NCI-H82 (cell line): ENCODE measurements at regions not wholly inside any gene's neighbourhood (a gene's known extent, or its start where the extent isn't known, plus 50 kb on each side); places are given as distances from the start of the nearest gene placed in this dataset.
A peak's percentile ranks its signal among the peaks of the same experiment; 100 is the strongest.
"Not testable (repeated sequence)": the region's sequence is repeated elsewhere in the genome, so short reads cannot be mapped to it uniquely, and the experiment has no call there.

ENCODE experiments used
- DNase-seq: peaks from one replicate; lab custom pipeline; 2025; lab: John Stamatoyannopoulos, UW

DNA sequence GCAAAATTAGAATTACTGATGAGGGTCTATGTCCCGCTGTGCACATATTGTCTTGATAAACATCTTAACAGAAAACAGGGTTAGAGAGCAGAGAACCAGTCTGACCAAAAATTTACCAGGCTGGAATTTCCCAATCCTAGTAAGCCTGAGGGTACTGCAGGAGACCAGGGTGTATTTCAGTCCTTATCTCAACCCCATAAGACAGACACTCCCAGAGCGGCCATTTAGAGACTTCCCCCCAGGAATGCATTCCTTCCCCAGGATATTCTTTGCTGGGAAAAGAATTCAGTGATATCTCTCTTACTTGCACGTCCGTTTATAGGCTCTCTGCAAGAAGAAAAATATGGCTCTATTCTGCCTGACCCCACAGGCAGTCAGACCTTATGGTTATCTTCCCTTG is 101.4 kb upstream of the FAM3C start:
- DNase-seq, result not testable (repeated sequence)

DNA sequence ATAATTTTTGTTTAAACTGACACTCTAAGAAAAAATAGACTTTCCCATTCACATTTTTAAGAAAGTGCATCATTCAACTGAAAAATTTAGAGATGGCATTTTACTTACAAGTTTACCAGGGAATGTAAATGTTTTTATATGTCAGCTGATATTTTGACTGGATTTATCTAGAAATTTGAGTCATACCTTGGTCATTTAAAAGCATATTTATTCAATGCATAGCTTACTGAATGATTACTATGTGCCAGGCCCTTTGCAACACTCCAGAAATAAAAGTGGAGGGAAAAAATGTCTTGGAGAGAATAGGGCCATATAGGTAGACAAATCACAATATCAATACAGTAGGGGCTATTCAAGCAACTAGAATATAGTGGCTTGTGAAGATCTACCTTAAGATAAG is 98.4 kb upstream of the FAM3C start:
- DNase-seq, result no peak

DNA sequence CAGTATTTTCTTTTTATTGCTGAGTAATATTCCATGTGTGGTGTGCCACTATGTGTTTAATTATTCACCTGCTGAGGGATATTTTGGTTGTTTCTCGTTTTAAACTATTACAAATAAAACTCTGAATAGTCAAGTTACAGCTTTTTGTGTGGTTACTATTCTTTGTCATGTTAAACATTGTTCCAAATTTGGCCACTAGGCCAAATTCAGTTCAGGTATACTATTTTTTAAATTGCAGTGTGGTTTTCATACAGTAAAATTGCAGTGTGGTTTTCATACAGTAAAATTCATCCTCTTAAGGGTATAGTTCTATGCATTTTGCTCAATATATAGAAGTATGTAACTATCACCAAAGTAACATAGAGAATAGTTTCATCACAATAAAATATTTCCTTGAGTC is 97.4 kb upstream of the FAM3C start:
- DNase-seq, result no peak

DNA sequence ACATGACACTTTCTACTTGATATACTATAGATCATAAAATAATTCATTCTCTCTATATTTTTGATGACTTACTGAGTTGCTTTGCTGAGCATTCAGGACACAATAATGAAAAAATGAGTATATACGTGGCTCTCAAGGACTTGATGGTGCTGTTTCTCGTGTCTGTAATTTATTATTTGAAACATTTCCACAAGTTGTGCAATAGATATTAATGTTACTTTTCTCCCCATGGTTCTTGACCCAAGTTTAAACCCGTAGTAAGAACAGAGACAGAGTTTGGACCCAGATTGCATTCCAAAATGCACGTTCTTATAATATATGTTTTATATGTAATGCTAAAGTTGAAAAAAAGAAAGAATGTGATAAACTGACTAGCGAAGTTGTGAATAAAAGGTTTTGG is 94.2 kb upstream of the FAM3C start:
- DNase-seq, result no peak

DNA sequence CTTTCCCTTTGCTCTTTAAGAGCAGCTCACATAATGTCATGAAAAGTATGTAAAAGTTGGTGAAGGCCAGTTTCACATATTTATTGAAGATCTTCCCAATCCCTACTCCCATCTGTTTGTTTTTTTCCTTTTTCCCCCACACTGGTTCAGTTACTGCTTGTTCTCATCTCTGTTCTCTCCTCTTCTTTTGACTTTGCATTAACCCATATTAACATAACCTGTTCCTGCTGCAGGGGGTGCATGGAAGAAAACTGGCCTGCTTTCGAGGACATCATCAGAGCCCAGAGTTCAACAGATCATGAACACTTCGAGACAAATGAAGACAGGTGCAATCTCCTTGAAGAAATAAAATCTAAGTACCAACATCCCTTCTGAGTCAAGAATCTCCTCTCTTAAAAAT is 93.3 kb upstream of the FAM3C start:
- no peak for DNase-seq

DNA sequence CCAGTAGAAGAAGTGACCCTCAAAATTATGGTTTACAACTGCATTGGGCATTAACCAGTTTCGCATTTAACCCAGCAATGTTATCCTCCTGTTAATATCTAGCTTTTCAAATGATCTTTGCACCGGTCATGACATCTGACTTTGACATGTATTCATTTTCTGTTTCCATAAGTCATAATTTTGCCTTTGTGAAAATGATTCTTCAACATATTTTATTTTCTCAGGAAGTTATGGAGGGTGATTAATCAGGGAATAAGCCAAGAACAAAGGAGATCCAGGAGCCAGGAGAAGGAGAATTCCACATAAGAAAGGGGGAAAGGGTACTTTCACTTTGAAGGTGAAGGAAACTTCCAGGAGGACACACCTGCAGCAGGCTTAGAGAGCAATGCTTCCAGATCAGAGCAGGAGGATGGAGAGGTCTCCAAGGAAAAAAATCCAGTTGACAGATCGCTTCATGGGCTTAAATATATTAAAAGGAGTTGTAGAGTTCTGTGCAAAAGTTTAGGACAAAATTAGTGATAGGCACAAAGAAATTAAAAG is 92.1 kb upstream of the FAM3C start:
- DNase-seq, result no peak

DNA sequence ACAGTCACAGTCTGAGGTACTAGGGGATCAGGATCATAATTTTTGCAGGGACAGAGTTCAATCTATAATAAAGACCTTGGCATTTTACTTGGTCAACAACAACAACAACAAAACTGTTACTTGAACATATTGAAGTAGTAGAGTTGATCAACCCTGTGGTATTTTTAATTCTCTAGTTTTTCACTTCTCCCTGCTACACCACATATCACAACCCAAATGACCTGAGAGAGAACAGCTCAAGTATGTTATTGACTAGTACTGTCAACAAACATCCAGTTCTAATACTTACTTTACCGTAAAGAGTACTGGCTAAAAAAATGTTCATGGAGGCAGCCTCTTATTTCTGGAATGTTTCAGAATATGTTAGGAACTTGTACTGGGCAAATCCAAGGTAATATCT is 90.5 kb upstream of the FAM3C start:
- no peak for DNase-seq

DNA sequence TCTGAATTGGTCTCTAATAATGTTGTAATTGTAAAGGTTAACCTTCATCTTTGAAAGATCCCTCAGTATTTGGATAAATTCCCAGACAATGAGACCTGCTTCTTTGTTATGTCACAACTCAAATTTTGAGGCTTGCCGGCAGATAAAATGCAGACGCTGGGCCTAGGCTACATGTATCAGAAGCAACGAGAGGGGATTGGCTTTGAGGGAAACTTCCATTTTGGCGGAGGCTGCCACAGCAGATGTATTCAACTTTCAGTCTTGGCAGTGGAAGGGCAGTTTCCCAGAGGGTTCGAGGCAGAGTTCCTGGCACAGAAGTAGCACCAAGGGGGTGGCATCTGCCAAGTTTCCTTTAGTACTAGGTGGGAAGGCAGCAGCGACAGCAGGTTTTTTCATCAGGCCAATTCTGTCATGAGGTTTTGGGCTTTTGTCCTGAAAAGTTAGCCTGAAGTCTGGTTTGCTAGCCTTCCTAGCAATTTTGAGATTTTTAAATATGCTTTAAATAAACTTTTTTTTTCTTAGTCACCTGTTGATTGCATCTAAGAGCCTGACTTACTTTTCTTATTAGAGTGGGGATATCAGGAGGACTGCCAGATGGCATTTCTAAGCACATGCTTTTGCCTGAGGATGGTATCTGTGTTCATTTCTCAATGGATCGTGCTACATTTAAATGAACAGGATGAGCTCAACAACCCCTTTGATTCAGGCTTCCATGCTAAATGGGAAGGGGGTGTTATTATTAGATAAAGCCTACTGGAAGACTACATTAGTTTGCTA is 89.5 kb upstream of the FAM3C start:
- no peak for DNase-seq

DNA sequence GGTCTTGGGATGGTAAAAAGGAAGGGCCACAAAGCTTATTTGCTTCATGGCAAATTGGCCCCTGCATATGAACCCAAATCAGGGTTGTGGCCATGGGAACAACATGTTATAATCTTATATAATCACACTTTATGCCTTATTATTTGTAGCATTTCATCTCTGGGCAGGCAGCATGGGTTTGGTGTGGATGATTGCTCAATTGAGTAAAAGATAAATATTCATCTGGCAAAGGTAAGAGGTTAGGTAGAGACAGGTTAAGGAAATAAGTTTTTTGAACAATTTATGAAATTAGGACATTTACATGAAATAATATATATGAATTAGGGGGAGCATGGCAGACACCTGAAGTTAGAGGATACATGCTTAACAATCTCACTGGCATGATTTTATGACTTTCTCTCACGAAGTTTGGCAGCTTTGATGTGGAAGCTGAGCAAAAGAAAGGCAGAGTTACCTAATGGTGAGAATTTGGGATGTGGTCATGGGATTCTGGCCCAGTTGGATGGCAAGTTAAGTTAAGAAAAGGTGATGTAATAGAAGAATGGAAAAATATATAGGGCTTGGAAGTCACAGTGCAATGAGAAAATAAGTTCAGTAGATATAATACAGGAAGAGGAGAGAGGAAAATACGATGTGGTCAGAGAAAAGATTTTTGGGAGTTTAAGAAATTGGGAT is 88.1 kb upstream of the FAM3C start:
- no peak for DNase-seq

DNA sequence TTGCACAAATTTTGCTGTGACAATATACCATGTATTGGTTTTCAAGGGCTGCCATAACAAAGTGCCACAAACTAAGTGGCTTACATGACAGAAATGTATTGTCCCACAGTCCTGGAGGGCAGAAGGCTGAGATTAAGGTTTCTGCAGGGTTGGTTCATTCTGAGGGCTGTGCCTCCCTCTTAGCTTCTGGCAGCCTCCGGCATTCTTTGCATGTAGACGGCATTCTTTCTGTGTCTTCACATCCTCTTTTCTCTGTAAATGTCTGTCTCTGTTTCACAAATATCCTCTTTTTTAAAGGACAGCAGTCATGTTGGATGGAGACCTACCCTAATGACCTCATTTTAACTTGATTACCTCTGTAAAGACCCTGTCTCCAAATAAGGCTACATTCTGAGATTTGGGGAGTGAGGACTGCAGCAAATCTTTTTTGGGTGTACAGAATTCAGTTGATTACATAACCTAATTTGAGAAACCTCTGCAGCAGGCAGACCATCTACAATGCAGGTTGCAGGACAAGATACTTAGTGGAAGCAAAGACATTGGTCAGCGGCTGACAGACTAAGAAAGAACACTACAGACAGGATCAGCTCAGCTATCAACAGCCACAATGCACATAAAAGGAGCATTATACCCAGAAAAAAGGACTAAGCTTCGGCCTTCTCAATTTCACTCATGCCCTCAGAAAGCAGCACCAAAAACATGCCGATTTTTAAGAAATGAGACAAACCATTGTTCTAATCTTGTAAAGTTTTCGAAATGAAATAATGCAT is 84.6 kb upstream of the FAM3C start:
- DNase-seq, result no peak

DNA sequence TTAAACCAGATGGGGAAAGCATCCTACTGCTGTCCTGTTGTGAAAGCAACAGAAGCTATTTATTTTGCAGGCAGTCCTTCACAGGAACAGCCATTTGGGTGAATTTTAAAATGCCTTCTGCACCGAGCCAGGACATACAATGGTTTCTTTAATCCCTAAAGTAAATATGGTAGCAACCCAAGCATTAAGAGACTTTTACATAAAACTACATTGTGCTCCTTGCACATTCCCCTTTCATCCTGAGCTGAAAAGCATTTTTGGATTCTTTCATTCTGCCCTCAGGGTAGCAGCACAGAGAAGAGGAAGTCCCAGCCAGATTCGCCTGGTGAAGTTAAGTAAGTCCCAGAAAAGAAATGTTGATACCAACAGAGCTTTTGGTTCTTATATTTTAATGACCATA is 84.0 kb upstream of the FAM3C start:
- DNase-seq, result peak; percentile 1

DNA sequence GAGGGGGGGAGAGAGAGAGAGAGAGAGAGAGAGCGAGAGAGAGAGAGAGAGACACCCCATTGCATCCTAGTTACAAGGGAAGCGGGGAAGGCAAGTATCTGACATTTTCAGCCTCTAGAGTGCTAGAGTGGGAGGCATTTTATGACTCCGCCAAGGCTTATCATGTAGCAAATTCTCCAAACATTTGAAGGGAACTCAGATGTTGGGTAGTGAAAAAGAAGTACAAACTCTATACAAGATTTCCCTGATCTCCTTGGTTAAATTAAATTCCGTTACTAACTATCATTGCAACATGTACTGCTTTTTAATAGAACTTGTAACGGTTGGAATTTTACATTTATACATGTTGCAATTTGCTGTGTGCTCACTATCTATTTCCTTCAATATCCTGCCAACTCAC is 83.4 kb upstream of the FAM3C start:
- DNase-seq, result no peak

DNA sequence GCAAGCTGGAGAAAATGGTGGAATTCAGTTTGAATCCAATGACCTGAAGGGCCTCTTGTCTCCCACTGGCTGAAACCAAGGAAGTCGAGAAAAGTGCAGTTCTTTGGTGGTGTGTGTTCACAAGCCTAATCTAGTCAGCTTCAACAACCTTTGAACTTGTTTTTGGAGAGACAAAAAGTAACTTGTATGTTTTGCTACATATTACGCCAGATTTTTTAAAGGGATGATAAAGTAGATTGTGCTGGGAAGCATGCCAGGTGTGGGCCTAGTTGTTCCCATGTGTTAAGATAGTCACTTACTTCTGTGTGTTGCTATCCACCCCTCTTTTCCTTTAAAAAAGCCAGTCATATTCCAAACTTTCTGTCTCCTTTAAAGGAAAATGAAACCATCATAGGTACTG is 79.7 kb upstream of the FAM3C start:
- DNase-seq, result no peak

DNA sequence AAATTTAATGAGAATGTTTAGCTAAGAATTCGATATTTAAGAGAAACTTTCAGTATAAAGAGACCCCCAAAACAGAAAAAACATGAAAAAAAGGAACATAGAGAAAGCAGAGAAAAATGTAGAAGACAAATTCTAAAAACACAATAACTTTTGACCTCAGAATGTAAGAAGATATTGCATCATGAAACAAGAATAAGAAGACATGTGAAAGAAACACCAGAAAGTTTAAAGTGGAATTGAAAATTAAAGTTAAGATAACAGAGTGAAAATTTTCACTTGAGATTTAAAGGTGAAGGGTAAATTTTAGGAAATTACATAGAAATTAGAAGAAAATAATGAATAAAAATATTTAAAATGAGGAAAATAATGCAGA is 78.2 kb upstream of the FAM3C start:
- DNase-seq, result no peak

DNA sequence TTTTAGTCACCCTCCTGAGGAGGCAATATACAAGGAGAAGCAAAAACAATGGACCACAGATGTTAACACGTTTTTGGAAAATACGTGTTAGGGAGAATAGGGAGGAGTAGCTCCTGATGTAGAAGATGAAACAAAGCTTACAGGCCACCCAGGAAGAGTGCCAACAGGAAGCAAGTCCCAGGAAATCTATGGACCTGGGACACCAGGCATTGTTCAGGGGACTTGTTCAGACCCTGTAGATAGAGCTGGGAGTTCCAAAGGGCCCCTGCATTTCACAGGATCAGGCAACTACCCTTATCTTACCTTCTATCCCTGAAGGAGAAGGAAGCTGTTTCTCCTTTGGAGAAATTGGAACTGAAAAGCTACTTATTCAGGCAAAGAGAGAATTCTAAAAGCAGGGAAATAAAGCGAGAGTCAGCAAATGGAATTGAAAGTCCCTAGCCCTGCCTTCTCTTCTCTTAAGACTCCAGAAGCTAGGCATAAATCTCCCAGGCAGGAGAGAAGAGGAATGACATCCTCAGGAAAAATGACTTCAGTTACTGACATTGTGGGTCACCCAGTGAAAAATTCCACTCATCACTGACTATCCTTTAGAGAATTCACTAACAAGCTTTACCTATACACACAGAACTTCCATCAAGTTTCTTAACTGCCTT is 77.7 kb upstream of the FAM3C start:
- DNase-seq, result no peak

DNA sequence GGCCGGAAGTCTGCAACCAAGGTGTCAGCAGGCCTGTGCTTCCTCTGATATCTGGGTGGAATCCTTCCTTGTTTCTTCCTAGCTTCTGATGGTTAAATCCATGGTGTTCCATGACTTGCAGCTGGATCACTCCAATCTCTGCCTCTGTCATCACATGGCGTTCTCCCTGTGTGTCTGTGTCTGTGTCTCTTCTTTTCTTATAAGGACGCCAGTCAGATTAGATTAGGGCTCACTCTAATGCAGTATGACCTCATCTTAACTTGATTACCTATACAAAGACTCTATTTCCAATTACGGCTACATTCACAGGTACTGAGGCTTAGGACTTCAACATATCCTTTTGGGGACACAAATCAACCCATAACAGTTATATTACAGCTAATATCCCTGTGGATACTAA is 70.3 kb upstream of the FAM3C start:
- DNase-seq, result peak; percentile 6

DNA sequence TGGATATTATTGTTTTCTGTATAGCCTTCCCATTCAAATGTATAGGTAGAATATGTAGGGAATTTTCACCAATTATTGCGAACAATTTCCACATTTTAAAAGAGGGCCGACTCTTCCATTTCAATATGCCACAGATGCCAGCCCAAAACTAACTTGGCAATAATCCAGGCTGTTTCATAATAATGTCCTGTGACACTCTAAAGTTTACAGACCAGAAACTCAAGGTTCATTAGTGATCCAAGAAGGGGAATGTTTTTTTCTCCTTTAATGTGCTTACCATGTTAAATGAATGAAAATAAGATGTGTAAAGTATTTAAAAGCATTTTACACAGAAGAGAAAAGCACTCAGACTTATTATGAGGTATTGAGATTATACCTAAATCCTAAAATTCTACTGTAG is 63.0 kb upstream of the FAM3C start:
- DNase-seq, result no peak

DNA sequence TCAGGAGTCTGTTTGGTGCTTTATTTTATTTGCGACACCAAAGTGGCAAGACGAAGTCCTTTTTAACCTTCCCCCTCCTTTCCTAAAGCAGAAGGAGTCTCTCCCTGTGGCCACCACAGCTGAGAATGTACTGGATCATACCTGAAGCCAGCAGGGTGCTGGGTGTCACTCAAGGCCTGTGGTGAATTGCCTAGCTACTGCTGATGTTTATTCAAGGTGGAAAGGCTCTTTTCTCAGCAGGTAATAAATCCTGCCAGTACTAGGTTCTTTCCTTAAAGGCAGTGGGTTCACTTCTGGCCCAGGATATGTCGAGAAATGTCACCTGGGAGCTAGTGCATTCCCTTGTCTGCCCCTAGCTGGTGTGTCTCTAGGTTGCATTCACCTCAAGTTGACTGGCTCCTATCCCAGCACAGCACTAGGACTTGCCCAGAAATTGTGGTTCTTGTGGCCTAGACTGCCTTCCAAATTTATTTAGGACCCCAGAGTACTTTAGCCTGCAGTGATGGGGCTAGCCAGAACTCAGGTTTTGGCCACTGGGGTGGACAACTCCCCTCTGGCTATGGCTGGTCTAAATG is 60.8 kb upstream of the FAM3C start:
- no peak for DNase-seq

DNA sequence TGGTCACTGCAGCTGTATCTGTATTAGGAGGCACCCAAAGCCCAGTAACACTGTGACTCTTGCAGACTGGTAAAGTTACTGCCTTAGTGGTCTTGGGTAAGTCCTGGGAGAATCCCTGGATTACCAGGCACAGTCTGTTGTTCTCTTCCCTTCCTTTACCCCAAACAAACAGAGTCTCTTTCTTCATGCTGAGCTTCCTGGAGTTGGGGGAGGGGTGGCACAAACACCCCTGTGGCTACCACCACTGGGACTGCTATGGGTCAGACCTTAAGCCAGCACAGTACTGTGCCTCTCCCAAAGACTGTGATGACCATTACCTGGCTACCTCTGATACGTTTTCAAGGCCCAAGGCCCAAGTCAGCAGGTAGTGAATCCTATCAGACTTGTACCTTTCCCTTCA is 59.9 kb upstream of the FAM3C start:
- no peak for DNase-seq

DNA sequence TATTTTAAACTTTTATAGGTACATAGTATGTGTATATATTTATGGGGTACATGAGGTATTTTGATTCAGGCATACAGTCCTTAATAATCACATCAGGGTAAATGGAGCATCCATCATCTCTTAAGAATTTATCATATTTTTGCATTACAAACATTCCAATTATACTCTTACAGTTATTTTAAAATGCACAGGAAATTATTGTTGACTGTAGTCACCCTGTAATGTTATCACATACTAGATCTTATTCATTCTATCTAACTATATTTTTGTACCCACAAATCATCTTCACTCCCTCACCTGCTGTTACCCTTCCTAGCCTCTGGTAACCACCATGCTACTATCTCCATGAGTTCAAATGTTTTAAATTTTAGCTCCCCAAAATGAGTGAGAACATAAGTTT is 56.3 kb upstream of the FAM3C start:
- no peak for DNase-seq

DNA sequence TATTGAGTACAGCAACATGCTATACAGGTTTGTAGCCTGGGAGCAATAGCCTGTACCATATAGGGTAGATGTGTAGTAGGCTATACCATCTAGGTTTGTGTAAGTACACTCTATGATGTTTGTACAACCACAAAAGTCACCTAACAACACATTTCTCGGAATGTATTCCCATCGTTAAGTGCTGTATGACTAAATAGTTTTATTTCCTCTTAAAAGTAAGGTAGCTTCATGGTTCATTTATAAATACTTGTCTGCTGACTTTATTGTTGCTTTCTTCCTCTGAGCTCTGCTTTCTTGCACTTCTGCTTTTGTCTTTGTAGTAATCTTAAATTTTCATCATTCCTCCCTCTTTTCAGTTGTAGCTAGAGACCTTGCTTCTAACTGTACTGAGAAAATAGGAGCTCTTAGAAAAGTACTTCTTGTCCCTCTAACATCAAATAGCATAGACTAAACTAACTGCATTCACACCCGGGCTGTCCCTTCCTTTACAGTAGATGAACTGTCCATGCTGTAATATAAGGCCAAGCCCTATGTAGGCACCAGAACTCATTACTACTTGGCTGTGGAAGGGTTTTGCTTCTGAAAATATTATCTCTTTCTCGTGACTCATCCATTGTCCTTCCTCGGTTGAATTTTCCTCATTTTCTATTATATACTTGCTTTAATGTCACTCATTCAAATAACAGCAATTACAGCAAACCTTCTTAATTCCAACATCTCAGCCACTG is 55.4 kb upstream of the FAM3C start:
- no peak for DNase-seq
